Activated CD8-positive, alpha-beta T cell treated with anti-CD3 and anti-CD28 coated beads, Interleukin-2, amount 10 ng/mL, durations not matched to agents 7 days and 5 days (primary cell): ENCODE measurements at regions not wholly inside any gene's neighbourhood (a gene's known extent, or its start where the extent isn't known, plus 50 kb on each side); places are given as distances from the start of the nearest gene placed in this dataset.
"Not testable (repeated sequence)": the region's sequence is repeated elsewhere in the genome, so short reads cannot be mapped to it uniquely, and the experiment has no call there.

ENCODE experiments used
- ATAC-seq: fragments of 150-1000 bp; cut with Tn5 transposase; one replicate; pipeline ENCODE4 v1.10.0; 2021; ENCODE audit warnings: moderate library complexity
- CTCF ChIA-PET: fragments of 350-600 bp; sonication (Branson Sonifier 250); formaldehyde crosslinking; loops from one replicate; lab custom pipeline; 2021; ENCODE audit warnings: antibody characterized with exemption; lab: Charles Lee
- POLR2A ChIA-PET: fragments of 350-600 bp; sonication (Branson Sonifier 250); formaldehyde crosslinking; loops from one replicate; lab custom pipeline; 2021; ENCODE audit warnings: antibody characterized with exemption; lab: Charles Lee
- DNase-seq: peaks from one replicate; pipeline ENCODE4 v3.0.0-alpha.2; 2020
- H3K27ac Mint-ChIP-seq: one replicate; pipeline ENCODE4 v1.8.0; 2021; ENCODE audit warnings: mild to moderate bottlenecking, mixed read lengths
- H3K27me3 Mint-ChIP-seq: one replicate; pipeline ENCODE4 v1.8.0; 2021; ENCODE audit warnings: low read depth, mixed read lengths
- H3K36me3 Mint-ChIP-seq: one replicate; pipeline ENCODE4 v1.8.0; 2021; ENCODE audit warnings: low read depth, mixed read lengths
- H3K4me1 Mint-ChIP-seq: one replicate; pipeline ENCODE4 v1.8.0; 2021; ENCODE audit warnings: low read depth, mixed read lengths
- H3K4me3 Mint-ChIP-seq: one replicate; pipeline ENCODE4 v1.8.0; 2021; ENCODE audit warnings: mild to moderate bottlenecking, mixed read lengths
- H3K9me3 Mint-ChIP-seq: one replicate; pipeline ENCODE4 v1.8.0; 2022; ENCODE audit warnings: mixed read lengths; ENCODE audit not compliant: insufficient read depth

- H3K4me3 Mint-ChIP-seq = no peak overlapping the region
- CTCF ChIA-PET = no interaction called here
- POLR2A ChIA-PET = no interaction called here
- ATAC-seq (no peak), DNase-seq (no peak)
- H3K27me3 Mint-ChIP-seq = no peaks in the 10 kb centered on the region
- H3K4me1 Mint-ChIP-seq = no peaks in the 10 kb centered on the region
- no peaks in the 10 kb centered on the region for H3K9me3 Mint-ChIP-seq
- H3K36me3 Mint-ChIP-seq = no peaks in the 10 kb centered on the region
- H3K27ac Mint-ChIP-seq = no peak overlapping the region
Measured at GRCh38 chr1:60715970-60716369, 366.4 kb upstream of the NFIA start.

GRCh38 chr1:60709426-60709825 lies 372.9 kb upstream of the NFIA start:
- no peaks in the 10 kb centered on the region for H3K9me3 Mint-ChIP-seq
- CTCF ChIA-PET = no interaction called here
- H3K27me3 Mint-ChIP-seq = no peaks in the 10 kb centered on the region
- DNase-seq (no peak), ATAC-seq (no peak)
- H3K4me1 Mint-ChIP-seq = no peaks in the 10 kb centered on the region
- H3K36me3 Mint-ChIP-seq = no peaks in the 10 kb centered on the region
- no peak overlapping the region for H3K27ac Mint-ChIP-seq
- POLR2A ChIA-PET = no interaction called here
- no peak overlapping the region for H3K4me3 Mint-ChIP-seq

- Mint-ChIP-seq H3K27me3 (no peaks in the 10 kb centered on the region), H3K36me3 (no peaks in the 10 kb centered on the region), H3K4me3 (no peak overlapping the region), H3K9me3 (no peaks in the 10 kb centered on the region), H3K4me1 (no peaks in the 10 kb centered on the region), H3K27ac (no peak overlapping the region)
- ChIA-PET CTCF (no interaction called here), POLR2A (no interaction called here)
- ATAC-seq = no peak
- DNase-seq = no peak
Measured at GRCh38 chr1:60705026-60705425, 377.3 kb upstream of the NFIA start.

- no peak for DNase-seq
- Mint-ChIP-seq H3K27me3 (no peaks in the 10 kb centered on the region), H3K4me1 (no peaks in the 10 kb centered on the region), H3K36me3 (no peaks in the 10 kb centered on the region), H3K4me3 (no peak overlapping the region), H3K27ac (no peak overlapping the region), H3K9me3 (no peaks in the 10 kb centered on the region)
- CTCF ChIA-PET = no interaction called here
- ATAC-seq = no peak
- POLR2A ChIA-PET = no interaction called here
Measured at GRCh38 chr1:60703155-60703554, 379.2 kb upstream of the NFIA start.

- CTCF ChIA-PET = no interaction called here
- no peaks in the 10 kb centered on the region for H3K36me3 Mint-ChIP-seq
- no peaks in the 10 kb centered on the region for H3K27me3 Mint-ChIP-seq
- H3K9me3 Mint-ChIP-seq = no peaks in the 10 kb centered on the region
- ATAC-seq (no peak), DNase-seq (no peak)
- H3K27ac Mint-ChIP-seq = no peak overlapping the region
- H3K4me1 Mint-ChIP-seq = no peaks in the 10 kb centered on the region
- H3K4me3 Mint-ChIP-seq = no peak overlapping the region
- POLR2A ChIA-PET = no interaction called here
Measured at GRCh38 chr1:60699325-60699724, 383.0 kb upstream of the NFIA start.

- no peak overlapping the region for H3K27ac Mint-ChIP-seq
- no peaks in the 10 kb centered on the region for H3K27me3 Mint-ChIP-seq
- no peak for DNase-seq
- no peak overlapping the region for H3K4me3 Mint-ChIP-seq
- no peaks in the 10 kb centered on the region for H3K9me3 Mint-ChIP-seq
- H3K36me3 Mint-ChIP-seq = no peaks in the 10 kb centered on the region
- no peaks in the 10 kb centered on the region for H3K4me1 Mint-ChIP-seq
- CTCF ChIA-PET = no interaction called here
- no peak for ATAC-seq
- POLR2A ChIA-PET = no interaction called here
Measured at GRCh38 chr1:60697204-60697994, 385.0 kb upstream of the NFIA start.

- Mint-ChIP-seq H3K9me3 (no peaks in the 10 kb centered on the region), H3K4me1 (no peaks in the 10 kb centered on the region), H3K27ac (no peak overlapping the region), H3K36me3 (no peaks in the 10 kb centered on the region), H3K4me3 (no peak overlapping the region), H3K27me3 (no peaks in the 10 kb centered on the region)
- ATAC-seq (no peak), DNase-seq (no peak)
- ChIA-PET POLR2A (no interaction called here), CTCF (no interaction called here)
Measured at GRCh38 chr1:60696512-60696911, 385.8 kb upstream of the NFIA start.

GRCh38 chr1:60695716-60696171 lies 386.6 kb upstream of the NFIA start:
- POLR2A ChIA-PET = no interaction called here
- H3K36me3 Mint-ChIP-seq = no peaks in the 10 kb centered on the region
- H3K27me3 Mint-ChIP-seq = no peaks in the 10 kb centered on the region
- H3K4me1 Mint-ChIP-seq = no peaks in the 10 kb centered on the region
- H3K4me3 Mint-ChIP-seq = no peak overlapping the region
- no peak overlapping the region for H3K27ac Mint-ChIP-seq
- CTCF ChIA-PET = no interaction called here
- no peak for ATAC-seq
- no peak for DNase-seq
- no peaks in the 10 kb centered on the region for H3K9me3 Mint-ChIP-seq

- no peak for ATAC-seq
Measured at GRCh38 chr1:60694980-60695379, 387.4 kb upstream of the NFIA start.

GRCh38 chr1:60692031-60692430 lies 390.3 kb upstream of the NFIA start:
- H3K4me1 Mint-ChIP-seq = no peaks in the 10 kb centered on the region
- ATAC-seq (no peak), DNase-seq (no peak)
- no peaks in the 10 kb centered on the region for H3K9me3 Mint-ChIP-seq
- H3K4me3 Mint-ChIP-seq = no peak overlapping the region
- no peaks in the 10 kb centered on the region for H3K27me3 Mint-ChIP-seq
- CTCF ChIA-PET = no interaction called here
- H3K27ac Mint-ChIP-seq = no peak overlapping the region
- H3K36me3 Mint-ChIP-seq = no peaks in the 10 kb centered on the region
- POLR2A ChIA-PET = no interaction called here

More at GRCh38 chr1:60694980-60695379, 387.4 kb upstream of the NFIA start:
- ChIA-PET POLR2A (no interaction called here), CTCF (no interaction called here)
- no peak for DNase-seq
- H3K9me3 Mint-ChIP-seq = no peaks in the 10 kb centered on the region
- no peak overlapping the region for H3K27ac Mint-ChIP-seq
- H3K4me3 Mint-ChIP-seq = no peak overlapping the region
- no peaks in the 10 kb centered on the region for H3K4me1 Mint-ChIP-seq
- H3K36me3 Mint-ChIP-seq = no peaks in the 10 kb centered on the region
- no peaks in the 10 kb centered on the region for H3K27me3 Mint-ChIP-seq

- DNase-seq, H3K9me3 Mint-ChIP-seq, H3K36me3 Mint-ChIP-seq, H3K27ac Mint-ChIP-seq, ATAC-seq, POLR2A ChIA-PET, H3K27me3 Mint-ChIP-seq, H3K4me1 Mint-ChIP-seq, CTCF ChIA-PET, H3K4me3 Mint-ChIP-seq: not testable (repeated sequence)
Measured at GRCh38 chr1:60688221-60688620, 394.1 kb upstream of the NFIA start.

GRCh38 chr1:60681095-60681860 lies 401.1 kb upstream of the NFIA start:
- H3K36me3 Mint-ChIP-seq = no peaks in the 10 kb centered on the region
- POLR2A ChIA-PET = no interaction called here
- H3K9me3 Mint-ChIP-seq = no peaks in the 10 kb centered on the region
- ATAC-seq = no peak
- CTCF ChIA-PET = no interaction called here
- no peak overlapping the region for H3K4me3 Mint-ChIP-seq
- no peak for DNase-seq
- H3K27ac Mint-ChIP-seq = no peak overlapping the region
- no peaks in the 10 kb centered on the region for H3K27me3 Mint-ChIP-seq
- no peaks in the 10 kb centered on the region for H3K4me1 Mint-ChIP-seq
